ENCODE measurements at regions not wholly inside any gene's neighbourhood (a gene's known extent, or its start where the extent isn't known, plus 50 kb on each side); places are given as distances from the start of the nearest gene placed in this dataset.

DNA sequence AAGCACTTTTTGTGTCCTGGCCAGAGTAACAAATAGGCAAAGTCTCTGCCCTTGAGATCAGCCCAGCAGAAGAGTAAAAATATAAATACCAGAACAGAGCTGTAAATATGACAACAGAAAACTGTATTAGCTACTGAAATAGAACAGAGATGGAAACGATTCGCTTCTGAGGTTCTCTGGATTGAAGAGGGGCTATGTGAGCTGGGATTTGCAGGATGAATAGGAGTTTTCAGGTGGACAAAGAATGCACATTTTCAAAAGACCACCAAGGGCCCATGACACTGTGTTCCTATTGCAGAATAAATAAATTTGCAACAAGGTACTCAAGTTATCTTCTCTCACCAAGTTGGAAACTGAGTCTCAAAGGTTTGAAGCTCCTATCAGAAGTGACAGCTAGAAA, 176.6 kb downstream of the BCL11B start:
- no peak overlapping the region for H3K9ac ChIP-seq (ENCODE audit: insufficient read depth, low read depth, low read length)
- H3K36me3 ChIP-seq (replicated peaks in 1 of 2; ENCODE audit: control insufficient read depth in 1 of 2, insufficient read depth in 2 of 2, low read length in 2 of 2), result no peaks in the 10 kb centered on the region
- H3K4me2 ChIP-seq (ENCODE audit: low read depth, low read length), result no peak overlapping the region
- H3K27ac ChIP-seq (ENCODE audit: extremely low read length, insufficient read depth, low read length), result no peak overlapping the region
- H3K9me3 ChIP-seq (ENCODE audit: low read length), result no peaks in the 10 kb centered on the region
- intact Hi-C loops (cut with micrococcal nuclease; ENCODE audit: unreplicated experiment), result no loop called here
- no peak for ATAC-seq
- no peak for DNase-seq (ENCODE audit: low spot score)
- POLR2A ChIA-PET, result no interaction called here
- BruUV-seq (replicated peaks), result no TSS peak
- CTCF ChIA-PET (ENCODE audit: low intra/inter-chr PET ratio, low total read pairs), result no interaction called here
- H4K20me1 ChIP-seq (ENCODE audit: insufficient read depth, low read length), result no peaks in the 10 kb centered on the region
- WGBS (ENCODE audit: low lambda C conversion rate), result 28% methylated on average over 2 of the region's 2 CpGs
- FAIRE-seq, result no peak
- no peak overlapping the region for H2AFZ ChIP-seq (ENCODE audit: low read length)
- peaks cover 2 to 14% of the 10 kb centered on the region in 2 experiments; a peak in 2 of 5 replicates for H3K27me3 ChIP-seq (ENCODE audit: control insufficient read depth in 1 of 2, insufficient read depth in 2 of 2, low read length in 2 of 2)
- no peak for TF ChIP-seq SMARCE1 (IDR thresholded peaks at IDR 0.05; ENCODE audit: borderline replicate concordance)
- no peak for TF ChIP-seq ZNF441 (CRISPR knock-in tag; IDR thresholded peaks at IDR 0.05; ENCODE audit: borderline replicate concordance)
- no peak for TF ChIP-seq ZNF761 (CRISPR knock-in tag; conservative IDR thresholded peaks at IDR 0.05)
- TF ChIP-seq ZFP36L2 (CRISPR knock-in tag; IDR thresholded peaks at IDR 0.05), result no peak
- TF ChIP-seq ZNF619 (CRISPR knock-in tag; IDR thresholded peaks at IDR 0.05), result no peak
- in situ Hi-C loops (cut with HindIII; ENCODE audit: extremely low pct_ligation_motif_present, low pct_unique_long_range_greater_than_20kb), result no loop called here
- H3K79me2 ChIP-seq (ENCODE audit: insufficient read depth, low read length), result no peaks in the 10 kb centered on the region
- no peak overlapping the region for H3K4me3 ChIP-seq (replicated peaks in 1 of 3; ENCODE audit: insufficient read depth in 1 of 3, low read depth in 2 of 3, low read length in 3 of 3)
- H3K4me1 ChIP-seq (ENCODE audit: insufficient read depth, low read length), result no peaks in the 10 kb centered on the region

DNA sequence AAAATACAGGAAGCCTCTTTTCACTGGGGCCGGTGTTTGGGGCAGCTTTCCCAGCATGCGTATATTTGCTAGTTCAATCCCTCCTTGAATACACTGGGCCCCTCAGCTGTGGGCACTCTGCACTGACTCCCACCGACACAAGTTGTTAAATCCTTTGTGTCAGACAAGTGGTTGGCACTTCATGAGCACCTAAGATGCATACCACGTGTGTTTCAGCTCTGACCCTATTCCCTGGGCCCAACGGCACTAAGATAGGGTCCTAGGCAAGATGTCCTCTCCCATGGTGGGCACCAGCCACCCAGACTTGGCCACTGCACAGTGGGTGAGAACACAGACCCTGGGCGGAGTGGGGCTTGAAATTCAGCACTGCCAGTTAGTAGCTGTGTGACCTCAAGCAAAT, 173.8 kb downstream of the BCL11B start:
- H4K20me1 ChIP-seq (ENCODE audit: insufficient read depth, low read length), result no peaks in the 10 kb centered on the region
- ATAC-seq (no peak), DNase-seq (ENCODE audit: low spot score) (no peak), FAIRE-seq (no peak)
- H3K4me3 ChIP-seq (replicated peaks in 1 of 3; ENCODE audit: insufficient read depth in 1 of 3, low read depth in 2 of 3, low read length in 3 of 3), result no peak overlapping the region
- TF ChIP-seq ZNF326 (CRISPR knock-in tag; IDR thresholded peaks at IDR 0.05; ENCODE audit: borderline replicate concordance), result no peak
- TF ChIP-seq GFI1 (CRISPR knock-in tag; IDR thresholded peaks at IDR 0.05; ENCODE audit: borderline replicate concordance), result no peak
- TF ChIP-seq, protein P1, sequence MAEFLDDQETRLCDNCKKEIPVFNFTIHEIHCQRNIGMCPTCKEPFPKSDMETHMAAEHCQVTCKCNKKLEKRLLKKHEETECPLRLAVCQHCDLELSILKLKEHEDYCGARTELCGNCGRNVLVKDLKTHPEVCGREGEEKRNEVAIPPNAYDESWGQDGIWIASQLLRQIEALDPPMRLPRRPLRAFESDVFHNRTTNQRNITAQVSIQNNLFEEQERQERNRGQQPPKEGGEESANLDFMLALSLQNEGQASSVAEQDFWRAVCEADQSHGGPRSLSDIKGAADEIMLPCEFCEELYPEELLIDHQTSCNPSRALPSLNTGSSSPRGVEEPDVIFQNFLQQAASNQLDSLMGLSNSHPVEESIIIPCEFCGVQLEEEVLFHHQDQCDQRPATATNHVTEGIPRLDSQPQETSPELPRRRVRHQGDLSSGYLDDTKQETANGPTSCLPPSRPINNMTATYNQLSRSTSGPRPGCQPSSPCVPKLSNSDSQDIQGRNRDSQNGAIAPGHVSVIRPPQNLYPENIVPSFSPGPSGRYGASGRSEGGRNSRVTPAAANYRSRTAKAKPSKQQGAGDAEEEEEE (CRISPR knock-in tag; IDR thresholded peaks at IDR 0.05; ENCODE audit: borderline replicate concordance), result no peak
- no peak for TF ChIP-seq ETV5 (CRISPR knock-in tag; IDR thresholded peaks at IDR 0.05; ENCODE audit: borderline replicate concordance)
- no peak for TF ChIP-seq AKAP8 (CRISPR knock-in tag; IDR thresholded peaks at IDR 0.05)
- no peak for TF ChIP-seq ZNF333 (CRISPR knock-in tag; IDR thresholded peaks at IDR 0.05; ENCODE audit: borderline replicate concordance)
- no peak for TF ChIP-seq ZNF550 (CRISPR knock-in tag; IDR thresholded peaks at IDR 0.05; ENCODE audit: borderline replicate concordance)
- TF ChIP-seq ZNF720 (CRISPR knock-in tag; IDR thresholded peaks at IDR 0.05), result no peak
- TF ChIP-seq ZNF703 (CRISPR knock-in tag; IDR thresholded peaks at IDR 0.05; ENCODE audit: borderline replicate concordance), result no peak
- TF ChIP-seq ZNF367 (CRISPR knock-in tag; IDR thresholded peaks at IDR 0.05; ENCODE audit: borderline replicate concordance), result no peak
- TF ChIP-seq ZNF598 (CRISPR knock-in tag; IDR thresholded peaks at IDR 0.05; ENCODE audit: borderline replicate concordance), result no peak
- TF ChIP-seq TP53 (CRISPR knock-in tag; conservative IDR thresholded peaks at IDR 0.05), result no peak
- H3K4me2 ChIP-seq (ENCODE audit: low read depth, low read length), result no peak overlapping the region
- WGBS (ENCODE audit: low lambda C conversion rate), result 36% methylated on average over 3 of the region's 6 CpGs
- H3K27me3 ChIP-seq (ENCODE audit: control insufficient read depth in 1 of 2, insufficient read depth in 2 of 2, low read length in 2 of 2), result peaks cover 2 to 14% of the 10 kb centered on the region in 2 experiments; a peak in 2 of 5 replicates
- no peaks in the 10 kb centered on the region for H3K36me3 ChIP-seq (replicated peaks in 1 of 2; ENCODE audit: control insufficient read depth in 1 of 2, insufficient read depth in 2 of 2, low read length in 2 of 2)
- ChIA-PET CTCF (ENCODE audit: low intra/inter-chr PET ratio, low total read pairs) (no interaction called here), POLR2A (no interaction called here)
- no peaks in the 10 kb centered on the region for H3K9me3 ChIP-seq (ENCODE audit: low read length)
- no peaks in the 10 kb centered on the region for H3K4me1 ChIP-seq (ENCODE audit: insufficient read depth, low read length)
- no peak overlapping the region for H3K9ac ChIP-seq (ENCODE audit: insufficient read depth, low read depth, low read length)
- in situ Hi-C loops (cut with HindIII; ENCODE audit: extremely low pct_ligation_motif_present, low pct_unique_long_range_greater_than_20kb), result no loop called here
- no peaks in the 10 kb centered on the region for H3K79me2 ChIP-seq (ENCODE audit: insufficient read depth, low read length)
- no peak overlapping the region for H3K27ac ChIP-seq (ENCODE audit: extremely low read length, insufficient read depth, low read length)
- BruUV-seq (replicated peaks), result no TSS peak
- intact Hi-C loops (cut with micrococcal nuclease; ENCODE audit: unreplicated experiment), result no loop called here
- no peak overlapping the region for H2AFZ ChIP-seq (ENCODE audit: low read length)

Data from HepG2 (cell line).